HuH-7 (cell line): ENCODE measurements at regions not wholly inside any gene's neighbourhood (a gene's known extent, or its start where the extent isn't known, plus 50 kb on each side); places are given as distances from the start of the nearest gene placed in this dataset.
A peak's percentile ranks its signal among the peaks of the same experiment; 100 is the strongest.

Experiments
- DNase-seq: peaks from one replicate; pipeline ENCODE4 v3.0.0; 2011; ENCODE audit warnings: low spot score

DNA sequence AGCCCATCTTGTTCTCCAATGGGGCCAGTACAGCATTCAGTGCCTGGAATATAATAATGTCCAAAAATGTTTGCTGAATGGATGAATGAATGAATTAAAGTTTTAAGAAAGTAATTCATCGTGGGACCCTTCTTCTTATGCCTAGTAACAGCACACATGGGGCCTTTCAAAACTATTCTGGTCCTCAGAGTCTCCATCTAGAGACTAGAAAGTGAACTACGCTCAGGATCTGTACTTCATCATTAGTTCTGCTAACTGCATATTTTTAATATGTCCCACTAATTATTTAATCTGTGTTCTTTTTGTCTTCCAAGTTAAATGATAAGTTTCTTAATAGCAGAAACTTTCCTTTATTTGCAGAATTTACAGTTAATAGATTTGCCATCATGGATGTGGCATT, 172.5 kb downstream of the SMAD2 start:
- DNase-seq: no peak

DNA sequence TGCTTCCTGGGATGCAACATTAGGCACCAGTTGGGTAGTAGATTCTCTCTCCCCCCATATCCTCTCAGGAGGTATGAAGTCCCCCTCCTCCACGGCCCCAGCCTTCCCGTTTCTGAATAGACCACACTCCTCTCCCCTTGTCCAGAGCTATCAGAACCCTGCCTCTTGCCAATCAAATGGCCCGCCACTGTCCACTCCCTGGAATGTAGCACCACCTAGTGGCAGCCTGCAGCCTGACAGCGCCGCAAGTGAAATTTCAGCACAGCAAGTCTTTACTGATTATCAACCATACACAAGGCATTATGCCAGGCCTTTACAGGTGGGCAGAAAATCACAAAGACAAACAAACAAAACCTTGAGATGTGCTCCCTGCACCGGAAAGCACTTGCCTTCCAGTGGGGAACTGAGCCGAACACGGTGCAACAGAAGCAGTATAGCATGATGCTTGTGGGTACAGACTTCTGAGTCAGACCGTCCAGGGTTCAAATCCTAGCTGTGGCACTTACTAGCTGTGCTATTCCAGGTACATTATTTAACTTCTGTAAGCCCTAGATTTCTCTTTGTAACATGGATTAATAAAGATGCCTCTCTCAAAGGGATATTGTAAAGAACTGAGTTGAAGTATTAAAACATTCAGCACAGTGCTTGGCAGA, 174.0 kb downstream of the SMAD2 start:
- peak; percentile 49 for DNase-seq

DNA sequence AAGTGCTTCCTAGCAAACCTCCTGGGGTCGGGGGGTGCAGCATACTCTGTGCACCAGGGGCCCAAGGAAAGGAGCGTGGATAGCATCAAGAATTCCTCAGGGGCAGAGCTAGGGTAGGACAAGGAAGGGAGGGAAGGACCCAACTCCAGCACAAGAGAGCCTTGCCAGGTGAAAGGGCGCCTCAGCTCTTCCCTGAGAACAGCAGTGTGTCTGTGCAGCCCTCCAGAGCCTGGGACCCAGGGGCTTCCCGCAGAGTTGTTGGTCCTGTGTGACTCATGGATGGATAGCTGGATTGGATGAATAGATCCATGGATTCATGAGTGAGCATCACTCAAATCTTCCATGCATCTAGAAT, 175.4 kb downstream of the SMAD2 start:
- no peak for DNase-seq

DNA sequence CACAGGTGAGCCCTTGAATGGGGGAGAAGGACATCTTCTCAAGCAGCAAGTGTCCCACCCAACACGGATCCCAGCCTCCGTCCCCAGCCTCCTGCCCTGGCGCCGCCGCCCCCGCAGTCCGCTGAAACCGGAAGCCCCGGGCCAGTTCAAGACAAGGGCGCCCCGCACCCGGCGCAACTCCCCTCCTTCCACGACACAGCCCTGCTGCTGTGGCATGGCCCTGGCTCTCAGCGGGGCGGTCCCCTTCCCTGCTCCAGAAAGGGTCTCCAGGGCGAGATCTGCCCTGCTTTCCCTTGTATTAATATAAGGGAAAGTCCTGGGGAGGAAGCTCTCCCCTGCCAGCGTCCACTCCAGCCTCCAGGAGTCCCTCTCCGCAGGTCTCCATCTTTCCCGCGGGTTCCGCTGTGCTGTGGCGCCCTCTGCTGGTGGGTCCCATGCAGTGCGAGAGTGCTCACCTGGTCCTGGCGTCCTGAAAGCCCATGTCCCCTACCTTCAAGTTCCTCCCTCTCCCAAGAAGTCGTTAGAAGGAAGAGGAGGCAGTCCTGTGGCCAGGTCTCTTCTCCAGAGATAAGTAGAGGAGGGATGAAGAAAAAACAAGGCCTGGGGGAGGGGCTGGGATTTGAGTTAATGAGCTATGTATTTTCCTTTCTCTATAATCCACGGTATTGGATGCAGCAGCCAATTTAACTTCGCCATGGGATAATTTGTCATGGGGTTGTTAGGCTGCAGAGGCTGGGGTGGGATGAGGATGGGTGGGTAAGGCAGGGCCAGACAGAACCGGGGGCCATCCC, 176.0 kb downstream of the SMAD2 start:
- peak; percentile 73 for DNase-seq

DNA sequence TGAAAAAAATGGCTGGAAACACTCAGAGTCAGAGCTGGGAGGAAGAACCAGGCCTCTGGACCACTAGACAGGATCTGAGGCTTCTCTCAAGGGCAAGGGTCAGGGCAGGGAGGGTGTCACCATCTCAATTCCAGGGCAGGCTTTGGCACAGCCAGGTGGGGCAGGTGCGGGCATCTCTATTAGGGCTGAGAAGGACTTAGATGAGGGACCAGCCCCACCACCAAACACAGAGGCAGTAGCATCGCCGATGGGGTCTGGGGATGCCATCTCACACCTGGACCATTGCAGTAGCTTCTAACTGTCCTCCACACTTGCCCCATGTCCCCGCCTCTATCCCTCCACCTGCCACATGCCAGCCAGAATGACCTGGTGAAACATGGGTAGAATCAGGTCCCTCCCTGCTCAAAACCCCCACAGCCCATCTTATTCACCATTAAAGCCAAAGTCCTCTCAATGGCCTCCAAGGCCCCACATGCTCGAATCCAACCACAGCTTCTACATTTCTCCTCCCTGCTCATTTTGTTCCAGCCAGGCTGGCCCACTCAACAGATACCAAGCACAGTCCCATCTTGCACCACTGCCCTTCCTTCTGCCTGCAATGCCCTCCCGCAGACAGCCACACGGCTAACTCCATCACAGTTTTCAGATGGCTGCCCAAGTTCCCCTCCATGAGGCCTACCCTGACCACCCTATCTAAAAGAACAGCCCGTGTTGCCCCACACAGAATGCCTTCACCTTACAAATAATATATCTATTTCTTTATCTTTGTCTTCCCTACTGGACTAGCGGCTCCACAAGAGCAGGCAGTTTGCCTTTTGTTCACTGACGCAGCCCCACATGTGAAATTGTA, 177.4 kb downstream of the SMAD2 start:
- no peak for DNase-seq

DNA sequence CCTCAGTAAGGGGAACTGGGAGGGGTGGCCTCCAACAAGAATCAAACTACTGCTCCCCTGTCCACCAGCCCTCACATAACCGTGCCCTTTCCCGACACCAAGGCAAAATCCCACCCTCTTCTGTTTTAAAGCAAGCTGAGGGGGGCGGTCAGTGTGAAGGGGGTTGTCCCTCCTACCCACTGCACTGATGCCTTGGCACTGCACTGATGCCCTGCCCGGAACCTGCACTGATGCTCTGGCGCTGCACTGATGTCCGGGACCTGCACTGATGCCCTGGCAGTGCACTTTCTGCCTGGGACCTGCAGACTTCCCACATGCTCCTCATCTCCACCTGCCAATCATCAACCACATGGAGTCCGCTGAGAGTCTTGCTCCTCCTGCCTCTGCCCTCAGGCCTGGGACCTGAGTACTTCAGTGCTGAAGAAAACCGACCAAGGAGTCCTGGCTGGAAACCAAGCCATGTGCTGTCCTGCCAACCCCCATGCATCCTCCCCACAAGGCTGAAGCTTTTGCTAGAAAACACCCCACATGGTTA, 179.5 kb downstream of the SMAD2 start:
- DNase-seq: no peak

DNA sequence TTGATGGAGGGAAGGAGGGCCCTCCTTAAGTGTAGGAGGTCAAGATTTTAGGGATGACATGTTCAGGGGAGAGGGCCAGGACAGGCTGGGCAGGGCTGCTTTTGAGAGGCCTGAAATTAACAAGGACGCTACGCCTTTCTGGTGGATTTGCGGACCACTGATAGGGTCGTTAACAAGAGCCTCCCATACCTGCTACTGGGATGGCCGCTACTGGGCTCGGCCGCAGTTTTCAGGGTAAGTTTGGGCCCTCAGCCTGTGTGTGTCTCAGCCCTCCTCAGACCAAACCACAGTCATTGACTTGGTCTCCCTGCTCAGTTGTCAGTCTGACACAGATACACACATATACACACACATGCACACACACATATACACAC, 180.9 kb downstream of the SMAD2 start:
- no peak for DNase-seq

DNA sequence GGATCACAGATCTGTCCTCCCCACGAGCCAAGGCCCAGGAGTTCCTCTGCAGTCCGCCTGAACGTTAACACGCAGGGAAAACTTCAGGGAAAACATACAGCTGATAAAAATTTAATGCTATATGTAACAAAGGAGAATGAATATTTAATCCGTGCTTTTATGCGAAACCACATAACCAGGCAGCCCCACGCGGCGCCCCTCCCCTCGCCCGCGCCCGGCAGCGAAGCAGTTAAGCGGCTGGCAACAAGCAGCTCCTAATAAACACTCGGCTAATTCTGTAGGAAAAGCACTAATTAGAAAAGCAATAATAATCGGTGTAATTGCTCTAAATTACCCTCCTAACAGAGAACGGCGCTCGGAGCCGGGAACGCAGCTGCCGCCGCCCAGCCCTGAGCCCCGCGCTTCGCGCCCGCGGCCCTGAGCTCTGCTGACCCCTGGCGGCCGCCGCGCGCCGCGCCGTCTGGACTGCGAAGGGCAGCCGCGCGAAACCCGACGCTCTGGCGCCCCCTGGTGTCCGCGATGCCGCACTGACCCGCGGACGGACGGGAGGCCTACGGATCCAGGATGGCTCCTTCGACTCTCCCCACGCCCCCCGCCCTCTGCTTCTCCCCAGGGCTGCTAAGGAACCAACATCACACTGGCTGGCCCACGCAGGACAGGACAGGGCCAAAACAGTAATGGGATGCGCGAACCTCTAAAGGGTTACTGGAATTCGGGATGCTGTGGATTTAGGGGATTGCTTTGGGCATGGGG, 181.4 kb downstream of the SMAD2 start:
- DNase-seq: peak; percentile 67

DNA sequence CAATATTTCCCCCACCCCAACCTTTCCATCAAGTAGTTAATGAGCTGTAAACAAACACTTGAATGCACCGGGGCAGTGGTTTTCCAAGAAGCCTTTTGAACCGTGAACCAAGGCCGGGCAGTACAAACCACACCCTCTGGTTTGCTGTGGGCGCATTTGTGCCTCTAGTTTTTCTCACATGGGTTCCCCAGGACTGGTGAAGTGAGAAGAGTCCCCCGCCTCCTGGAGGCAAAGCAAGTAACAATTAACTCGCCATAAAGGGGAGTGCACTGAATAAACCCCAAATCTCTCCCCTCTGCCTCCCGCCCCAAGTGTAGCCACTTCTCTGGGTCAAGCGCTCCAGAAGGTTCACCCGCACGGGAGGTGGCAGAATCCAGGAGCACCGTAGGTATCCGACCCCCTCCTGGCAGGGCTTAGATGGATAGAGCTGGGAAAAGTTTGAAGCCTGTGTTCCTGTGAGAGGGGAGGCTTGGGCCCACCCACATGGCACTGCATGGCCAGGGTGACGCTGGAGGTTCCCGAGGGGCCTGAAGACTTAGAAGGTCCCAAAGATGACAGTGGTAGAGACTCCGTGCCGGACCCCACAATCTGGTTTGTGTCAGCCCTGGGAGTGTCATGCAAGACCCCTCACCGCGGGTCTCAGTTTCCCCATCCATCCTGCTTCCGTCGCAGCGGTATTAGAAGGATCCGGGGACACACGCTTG, 182.2 kb downstream of the SMAD2 start:
- DNase-seq: no peak

DNA sequence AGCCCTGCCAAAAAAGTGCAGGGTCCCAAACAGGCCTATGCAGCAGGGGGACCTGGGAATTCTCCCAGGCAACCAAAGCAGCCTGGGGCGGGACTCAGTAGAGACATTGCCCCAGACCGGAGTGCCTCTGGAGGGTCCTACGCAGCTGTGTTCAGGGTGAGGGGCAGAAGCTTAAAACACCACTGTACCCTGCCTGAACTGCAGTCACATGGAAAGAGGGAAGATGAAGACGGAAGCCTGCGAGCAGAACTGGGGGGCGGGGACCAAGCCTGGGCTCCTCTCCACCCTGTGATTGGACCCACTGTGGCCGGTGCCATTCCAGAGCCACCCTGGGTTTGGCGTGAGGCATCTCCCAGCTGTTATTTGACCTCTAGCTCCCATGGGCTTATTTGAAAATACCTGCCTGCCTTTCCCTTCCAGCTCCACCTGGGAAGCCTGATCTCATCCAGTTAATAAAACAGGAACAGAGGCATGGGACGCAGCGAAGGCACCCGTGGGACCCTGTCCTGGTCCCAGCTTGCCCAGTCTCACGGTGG, 183.1 kb downstream of the SMAD2 start:
- DNase-seq: no peak

DNA sequence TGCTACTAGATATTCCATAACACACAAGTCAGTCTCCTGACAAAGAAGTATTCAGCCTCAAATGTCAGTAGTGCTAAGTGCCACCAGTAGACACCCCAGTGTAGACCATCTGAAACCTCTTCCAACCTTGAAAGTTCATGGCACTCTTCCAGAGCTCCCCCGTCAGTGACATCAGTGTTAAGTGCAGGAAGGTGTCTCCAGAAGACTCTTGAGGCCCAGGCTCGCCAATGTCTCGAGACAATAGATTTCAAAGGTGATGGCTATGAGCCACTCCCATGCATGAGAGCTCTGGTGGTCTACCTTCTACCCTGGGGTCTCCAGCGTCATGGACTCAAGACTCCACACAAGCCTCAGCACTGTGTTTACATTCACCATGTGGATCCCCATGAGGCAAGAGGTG, 183.8 kb downstream of the SMAD2 start:
- no peak for DNase-seq

DNA sequence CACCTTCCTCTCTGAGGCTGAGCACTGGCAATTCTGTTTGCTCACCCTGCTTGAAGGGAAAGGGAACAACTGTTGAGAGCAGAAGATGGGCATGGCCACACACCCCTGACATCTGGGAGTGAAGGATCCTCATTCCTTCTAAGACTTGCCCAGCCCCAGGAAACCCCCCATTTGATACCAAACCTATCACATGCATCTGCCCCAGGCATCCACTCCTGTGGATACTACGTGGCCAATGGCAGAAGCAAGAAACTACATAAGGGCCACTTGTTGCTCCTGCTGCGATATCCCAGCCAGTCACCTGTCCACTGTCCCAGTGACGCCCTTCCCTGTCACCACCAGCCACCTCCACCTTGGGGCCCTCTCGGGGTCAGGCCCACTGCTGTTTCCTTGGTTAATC, 185.2 kb downstream of the SMAD2 start:
- DNase-seq: no peak

DNA sequence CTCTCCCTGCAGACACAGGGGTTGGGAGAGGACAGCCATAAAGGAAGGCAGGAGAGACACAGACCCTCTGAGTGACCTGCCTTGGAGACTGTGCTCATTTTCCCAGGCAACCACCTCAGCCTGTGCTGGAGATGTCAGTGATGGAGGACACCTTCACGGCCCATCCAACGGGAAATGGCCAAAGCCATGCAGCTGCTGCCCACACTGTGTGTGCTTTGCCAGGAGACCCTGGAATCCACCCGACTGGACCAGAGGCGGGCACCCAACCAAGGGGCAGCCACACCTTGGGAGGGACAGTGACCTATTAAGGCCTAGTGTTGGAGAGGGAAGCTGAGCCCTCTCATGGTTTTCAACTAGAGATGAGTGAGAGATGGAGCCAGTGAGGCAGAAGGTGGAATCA, 192.5 kb downstream of the SMAD2 start:
- DNase-seq: no peak

DNA sequence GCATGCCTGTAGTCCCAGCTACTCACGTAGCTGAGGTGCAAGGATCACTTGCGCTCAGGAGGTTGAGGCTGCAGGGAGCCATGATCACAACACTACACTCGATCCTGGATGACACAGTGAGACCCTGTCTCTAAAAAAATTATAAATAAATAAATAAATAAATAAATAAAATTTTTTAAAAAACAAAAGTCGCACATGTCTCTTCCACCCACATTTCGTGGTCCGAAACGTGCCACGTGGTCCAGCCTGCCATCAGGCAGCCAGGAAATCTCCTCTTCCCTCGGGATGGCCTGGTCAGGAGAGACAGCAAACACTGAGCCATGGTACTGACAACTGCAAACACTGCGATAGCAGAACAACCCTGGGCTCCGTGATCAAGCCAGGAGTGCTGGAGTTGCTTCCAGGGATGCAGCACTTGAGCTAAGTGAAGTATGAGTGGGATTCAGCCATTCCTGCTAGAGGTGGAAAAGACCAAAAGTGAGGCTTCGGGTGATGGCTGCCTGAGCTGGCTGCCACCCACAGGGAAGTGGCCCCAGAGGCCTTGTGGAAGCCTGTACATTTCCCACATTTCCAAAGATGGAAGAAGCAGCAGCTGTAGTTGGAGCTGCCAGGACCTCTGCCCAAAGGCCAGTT, 193.1 kb downstream of the SMAD2 start:
- DNase-seq: no peak

DNA sequence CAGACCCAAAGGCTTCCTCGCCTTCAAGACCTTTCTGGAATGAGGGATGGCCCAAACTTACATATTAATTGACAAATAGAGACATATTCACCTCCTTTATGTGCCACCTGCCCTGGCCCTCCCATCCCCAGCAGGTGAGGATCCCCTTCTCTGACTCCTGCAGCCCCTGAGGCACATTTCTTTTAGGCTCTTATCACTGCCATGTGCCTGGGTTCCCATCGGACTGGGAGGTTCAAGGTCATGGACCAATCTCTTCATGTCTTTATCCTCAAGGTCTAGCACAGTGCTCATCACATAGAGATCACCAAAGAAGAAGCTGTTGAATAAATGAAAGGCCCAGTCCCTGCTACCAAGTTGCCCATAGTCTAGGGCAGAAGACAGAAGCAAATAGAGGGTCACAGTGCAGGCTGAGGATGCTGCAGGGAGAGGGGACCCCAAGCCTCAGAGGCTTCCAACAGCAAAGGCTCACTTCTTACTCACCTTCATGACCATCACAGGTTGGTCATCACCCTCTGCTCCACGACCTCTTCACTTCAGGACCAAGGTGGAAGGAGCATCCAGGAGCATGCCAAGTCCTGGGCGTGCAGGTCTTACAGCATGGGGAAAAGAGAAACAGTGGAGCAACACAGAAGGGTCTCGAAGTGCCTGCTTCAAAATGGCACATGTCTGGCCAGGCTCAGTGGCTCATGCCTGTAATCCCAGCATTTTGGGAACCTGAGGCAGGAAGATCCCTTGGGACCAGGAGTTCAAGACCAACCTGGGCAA, 193.9 kb downstream of the SMAD2 start:
- DNase-seq: no peak

DNA sequence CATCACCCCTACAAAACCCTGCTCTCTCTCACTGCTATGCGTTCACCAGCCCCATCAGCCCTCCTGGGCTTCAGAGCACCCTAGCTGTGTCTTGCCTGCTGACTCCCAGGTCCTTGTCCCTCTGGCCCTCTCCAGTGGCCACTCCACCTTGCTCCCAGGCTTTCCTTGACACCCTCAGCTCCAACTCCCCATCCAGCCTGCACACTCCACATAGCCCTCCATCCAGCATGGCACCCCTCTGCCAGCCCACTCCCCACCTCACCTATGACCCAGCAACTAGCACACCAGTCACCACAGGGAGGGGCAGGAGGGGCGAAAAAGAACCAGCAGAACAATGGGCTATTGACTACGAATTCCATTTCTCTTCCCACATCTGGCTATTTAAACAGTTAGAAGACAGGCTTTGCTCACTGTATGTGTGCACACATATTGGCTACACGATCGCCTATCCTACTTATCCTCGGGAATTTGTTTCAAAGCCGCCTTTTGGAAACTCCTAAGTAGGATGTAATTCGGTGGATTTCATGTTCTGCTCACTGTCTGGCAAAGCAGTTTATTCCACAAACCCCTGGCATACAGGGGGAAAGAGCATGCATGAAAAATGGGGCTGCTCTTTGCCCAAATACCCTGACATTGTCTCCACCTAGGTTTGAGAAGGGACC, 195.3 kb downstream of the SMAD2 start:
- no peak for DNase-seq

DNA sequence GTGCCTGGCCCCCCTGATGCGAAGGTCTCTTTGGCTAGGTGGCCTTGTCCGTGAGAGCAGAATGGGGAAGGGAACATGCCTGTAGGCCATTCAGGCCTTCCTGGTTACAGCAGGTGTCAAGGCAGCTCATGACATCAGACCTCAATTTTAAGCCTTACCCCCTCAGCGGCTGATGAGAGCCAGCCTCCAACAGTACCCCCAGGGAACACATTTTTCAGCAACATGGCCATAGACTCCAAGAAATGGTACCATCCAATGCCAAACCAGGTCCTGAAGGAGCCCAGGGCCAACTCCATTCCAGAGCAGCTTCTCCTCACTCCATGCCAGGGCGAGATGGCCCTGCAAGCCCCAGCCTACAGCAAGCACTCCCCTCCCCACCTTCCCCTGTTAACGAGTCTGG, 199.2 kb downstream of the SMAD2 start:
- DNase-seq: no peak

DNA sequence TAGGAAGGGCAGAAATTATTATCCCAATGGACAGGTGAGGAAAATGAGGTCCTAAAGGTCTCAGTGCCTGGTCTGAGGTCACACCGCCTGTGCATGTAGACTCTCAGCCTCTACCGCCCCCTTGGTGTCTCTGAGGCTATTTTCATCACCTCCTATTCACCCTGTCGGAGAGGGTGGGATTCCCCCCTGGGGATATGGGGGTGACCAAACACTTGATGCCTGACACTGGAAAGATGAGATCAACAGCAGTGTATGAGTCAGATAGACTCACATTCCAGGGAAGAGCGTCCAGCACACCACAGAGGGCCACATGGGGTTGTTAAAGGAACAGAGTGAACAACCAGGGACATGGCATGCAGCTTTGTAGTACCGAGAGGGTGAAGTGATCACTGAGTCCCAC, 199.7 kb downstream of the SMAD2 start:
- no peak for DNase-seq

DNA sequence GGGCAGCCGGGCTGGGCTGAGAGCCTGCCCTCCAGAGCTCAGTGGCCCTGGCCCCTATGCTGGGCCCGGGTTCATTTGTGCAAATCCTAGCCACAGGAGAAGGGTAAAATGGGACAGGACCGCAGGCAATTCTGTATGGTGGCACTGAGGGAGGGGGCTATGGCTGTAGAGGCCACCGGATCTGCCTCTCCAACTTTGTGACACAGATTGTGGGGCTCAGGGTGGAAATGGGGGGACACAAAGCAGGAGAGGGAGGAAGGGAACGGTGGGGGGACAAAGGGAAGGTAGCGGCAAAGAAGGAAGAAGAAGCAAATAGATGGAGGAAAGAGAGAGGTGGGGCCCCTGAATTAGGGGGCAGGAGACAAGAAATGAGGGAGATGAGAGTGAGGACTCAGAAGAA, 201.1 kb downstream of the SMAD2 start:
- no peak for DNase-seq
